ENCODE measurements at regions not wholly inside any gene's neighbourhood (a gene's known extent, or its start where the extent isn't known, plus 50 kb on each side); places are given as distances from the start of the nearest gene placed in this dataset.

DNA sequence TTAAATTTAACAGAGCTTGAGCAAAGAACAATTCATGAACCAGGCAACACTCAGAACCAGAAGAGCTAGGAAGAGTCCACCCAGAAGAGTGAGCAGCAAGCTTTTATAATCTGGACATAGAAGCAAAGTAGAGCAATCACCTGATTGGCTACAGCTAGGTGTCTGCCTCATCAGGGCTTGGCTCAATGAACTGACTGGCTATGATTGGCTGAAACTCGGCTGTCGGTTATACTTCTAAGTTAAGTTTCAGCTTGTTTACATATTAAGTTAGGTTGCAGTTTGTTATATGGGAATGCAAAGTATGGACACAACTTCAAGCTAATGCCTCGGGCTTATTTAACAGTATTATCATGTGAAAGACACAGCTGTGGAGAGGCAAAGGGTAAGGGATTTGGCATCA, 63.2 kb upstream of the NABP1 start:
- Mint-ChIP-seq H3K4me3 (no peak overlapping the region), H3K27me3 (no peaks in the 10 kb centered on the region), H3K36me3 (no peaks in the 10 kb centered on the region), H3K4me1 (ENCODE audit: low read depth in 2 of 2) (peaks cover 27 to 31% of the 10 kb centered on the region in 2 donors), H3K27ac (peak overlapping the region in 1 of 2 donors; percentile 69), H3K9me3 (no peaks in the 10 kb centered on the region)
- DNase-seq (ENCODE audit: low spot score) (no peak), ATAC-seq (no peak)

DNA sequence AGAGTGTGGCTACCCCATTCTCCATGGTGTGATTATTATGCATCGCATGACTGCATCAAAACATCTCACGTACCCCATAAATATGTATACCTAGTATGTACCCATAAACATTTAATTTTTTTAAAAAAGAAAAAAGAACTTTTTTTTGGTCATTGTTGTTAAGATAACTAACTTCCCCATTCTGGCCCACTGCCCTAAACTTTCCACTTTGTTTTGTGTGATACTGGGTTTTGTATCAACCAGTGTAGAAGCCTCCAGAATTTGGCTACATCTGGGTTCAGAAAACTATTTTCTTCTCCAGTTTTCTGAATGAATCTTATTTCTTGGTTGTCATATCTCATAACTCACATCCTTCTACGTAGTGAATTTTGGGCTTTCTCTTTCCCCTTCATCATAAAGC, 62.3 kb upstream of the NABP1 start:
- Mint-ChIP-seq H3K4me3 (no peak overlapping the region), H3K36me3 (no peaks in the 10 kb centered on the region), H3K27ac (peak overlapping the region in 1 of 2 donors; percentile 99), H3K4me1 (ENCODE audit: low read depth in 2 of 2) (peaks cover 33 to 37% of the 10 kb centered on the region in 2 donors), H3K27me3 (no peaks in the 10 kb centered on the region), H3K9me3 (no peaks in the 10 kb centered on the region)
- DNase-seq (ENCODE audit: low spot score), result no peak
- ATAC-seq, result no peak

DNA sequence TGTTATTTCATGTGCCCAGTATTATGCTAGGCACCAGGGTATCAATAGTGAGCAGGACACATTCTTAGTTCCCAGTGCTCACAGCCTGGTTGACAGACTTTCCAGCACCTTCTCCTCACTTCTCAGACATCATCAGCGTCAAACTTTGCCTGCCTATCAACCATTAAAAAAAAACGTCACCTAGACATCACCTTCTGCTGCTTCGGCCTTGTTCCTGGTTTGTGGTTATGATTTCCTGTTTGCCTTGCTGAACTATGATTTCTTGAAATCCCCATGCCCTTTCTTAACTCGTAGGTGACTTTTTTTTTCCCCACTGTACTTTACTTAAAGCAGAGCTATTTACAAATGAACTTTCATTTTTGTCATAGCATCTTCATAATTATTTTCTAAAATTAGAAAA, 60.4 kb upstream of the NABP1 start:
- ATAC-seq, result peak; percentile 89 to 93
- H3K4me3 Mint-ChIP-seq, result peak overlapping the region; percentile 66
- H3K9me3 Mint-ChIP-seq, result peaks cover 3% of the 10 kb centered on the region
- no peaks in the 10 kb centered on the region for H3K36me3 Mint-ChIP-seq
- H3K4me1 Mint-ChIP-seq (ENCODE audit: low read depth in 2 of 2), result peaks cover 44 to 46% of the 10 kb centered on the region in 2 donors
- H3K27me3 Mint-ChIP-seq, result no peaks in the 10 kb centered on the region
- peak overlapping the region; percentile 92 to 99 for H3K27ac Mint-ChIP-seq
- DNase-seq (ENCODE audit: low spot score), result peak; percentile 80

DNA sequence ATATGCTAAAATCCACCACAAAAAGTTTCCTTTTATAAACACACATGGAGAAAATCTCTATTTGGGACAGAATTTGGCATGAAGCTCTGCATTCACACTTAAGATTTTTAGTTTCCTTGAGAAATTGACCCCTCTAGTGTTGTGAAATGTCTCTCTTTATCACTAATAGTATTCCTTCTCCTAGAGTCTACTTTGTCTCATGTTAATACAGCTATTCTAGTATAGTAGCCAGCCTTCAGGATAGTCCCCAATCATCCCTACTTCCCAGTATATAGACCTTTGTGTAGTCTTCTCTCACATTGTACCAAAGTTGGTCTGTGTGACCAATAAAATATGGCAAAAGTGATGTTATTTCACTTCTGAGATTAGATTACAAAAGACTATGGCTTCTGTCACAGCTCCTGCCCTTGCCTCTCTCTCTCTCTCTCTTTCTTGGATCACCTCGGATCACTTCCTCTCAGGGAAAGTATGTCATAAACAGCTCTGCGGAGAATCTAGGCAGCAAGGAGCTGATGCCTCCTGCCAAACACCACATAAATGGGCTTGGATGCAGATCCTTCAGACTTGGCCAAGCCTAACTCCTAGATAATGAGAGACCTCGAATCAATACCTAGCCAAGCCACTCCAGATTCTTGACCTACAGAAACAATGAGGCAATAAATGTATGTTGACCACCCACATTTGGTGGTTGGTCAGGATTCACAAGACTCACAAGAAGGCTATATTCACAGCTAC, 59.7 kb upstream of the NABP1 start:
- Mint-ChIP-seq H3K27me3 (no peaks in the 10 kb centered on the region), H3K4me3 (peak overlapping the region; percentile 66), H3K4me1 (ENCODE audit: low read depth in 2 of 2) (peaks cover 45 to 47% of the 10 kb centered on the region in 2 donors)

DNA sequence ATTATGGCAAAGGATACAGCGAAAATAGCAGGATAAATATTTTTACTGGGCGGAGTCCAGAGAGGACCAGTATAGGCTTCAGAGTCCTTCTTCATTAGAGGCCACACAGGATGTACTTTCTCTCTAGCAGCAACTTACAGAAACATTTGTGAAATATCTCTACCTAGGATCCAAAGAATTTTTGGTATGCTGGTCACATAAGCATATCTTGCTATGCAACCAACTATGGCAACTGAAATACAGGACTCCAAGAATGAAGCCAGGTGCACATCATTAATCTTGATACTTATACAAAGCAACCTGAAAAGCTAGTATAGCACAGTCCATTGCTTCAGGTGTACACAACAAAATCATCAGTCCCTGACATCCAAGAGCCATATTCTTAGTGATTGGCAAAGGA, 59.1 kb upstream of the NABP1 start:
- Mint-ChIP-seq H3K9me3 (peaks cover 3% of the 10 kb centered on the region), H3K4me1 (ENCODE audit: low read depth in 2 of 2) (peaks cover 48% of the 10 kb centered on the region in 2 donors), H3K4me3 (peak overlapping the region; percentile 66), H3K27ac (peak overlapping the region; percentile 92 to 99), H3K27me3 (no peaks in the 10 kb centered on the region), H3K36me3 (peaks cover 2% of the 10 kb centered on the region)
- DNase-seq (ENCODE audit: low spot score), result no peak
- ATAC-seq, result no peak

More for the DNA sequence above, 59.7 kb upstream of the NABP1 start:
- Mint-ChIP-seq H3K27ac (peak overlapping the region; percentile 92 to 99), H3K9me3 (peaks cover 3% of the 10 kb centered on the region), H3K36me3 (no peaks in the 10 kb centered on the region)
- DNase-seq (ENCODE audit: low spot score) (no peak), ATAC-seq (peak in 1 of 2 donors; percentile 52)

DNA sequence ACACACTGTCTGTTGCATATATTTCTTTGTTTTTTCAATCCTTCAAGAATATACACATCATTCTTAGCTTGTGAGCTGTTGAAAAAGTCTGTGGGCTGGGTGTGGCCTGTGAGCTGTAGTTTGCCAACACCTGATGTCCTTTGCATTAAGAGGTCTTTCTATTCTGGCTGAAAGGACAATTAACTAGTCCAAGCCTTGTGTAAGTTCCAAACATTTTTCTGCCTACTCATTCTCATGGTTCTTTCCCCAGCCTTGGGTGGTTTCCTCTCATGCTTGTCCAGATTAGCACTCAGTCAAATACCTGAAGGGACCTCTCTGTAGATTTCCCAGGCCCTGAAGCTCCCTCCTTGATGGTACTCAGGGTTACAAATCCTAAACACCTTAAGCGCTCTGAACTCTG, 57.8 kb upstream of the NABP1 start:
- Mint-ChIP-seq H3K4me3 (peak overlapping the region; percentile 20), H3K4me1 (ENCODE audit: low read depth in 2 of 2) (peaks cover 53 to 57% of the 10 kb centered on the region in 2 donors), H3K36me3 (peaks cover 16% of the 10 kb centered on the region), H3K9me3 (peaks cover 7% of the 10 kb centered on the region), H3K27me3 (no peaks in the 10 kb centered on the region), H3K27ac (peak overlapping the region; percentile 92 to 99)
- DNase-seq (ENCODE audit: low spot score), result no peak
- no peak for ATAC-seq

DNA sequence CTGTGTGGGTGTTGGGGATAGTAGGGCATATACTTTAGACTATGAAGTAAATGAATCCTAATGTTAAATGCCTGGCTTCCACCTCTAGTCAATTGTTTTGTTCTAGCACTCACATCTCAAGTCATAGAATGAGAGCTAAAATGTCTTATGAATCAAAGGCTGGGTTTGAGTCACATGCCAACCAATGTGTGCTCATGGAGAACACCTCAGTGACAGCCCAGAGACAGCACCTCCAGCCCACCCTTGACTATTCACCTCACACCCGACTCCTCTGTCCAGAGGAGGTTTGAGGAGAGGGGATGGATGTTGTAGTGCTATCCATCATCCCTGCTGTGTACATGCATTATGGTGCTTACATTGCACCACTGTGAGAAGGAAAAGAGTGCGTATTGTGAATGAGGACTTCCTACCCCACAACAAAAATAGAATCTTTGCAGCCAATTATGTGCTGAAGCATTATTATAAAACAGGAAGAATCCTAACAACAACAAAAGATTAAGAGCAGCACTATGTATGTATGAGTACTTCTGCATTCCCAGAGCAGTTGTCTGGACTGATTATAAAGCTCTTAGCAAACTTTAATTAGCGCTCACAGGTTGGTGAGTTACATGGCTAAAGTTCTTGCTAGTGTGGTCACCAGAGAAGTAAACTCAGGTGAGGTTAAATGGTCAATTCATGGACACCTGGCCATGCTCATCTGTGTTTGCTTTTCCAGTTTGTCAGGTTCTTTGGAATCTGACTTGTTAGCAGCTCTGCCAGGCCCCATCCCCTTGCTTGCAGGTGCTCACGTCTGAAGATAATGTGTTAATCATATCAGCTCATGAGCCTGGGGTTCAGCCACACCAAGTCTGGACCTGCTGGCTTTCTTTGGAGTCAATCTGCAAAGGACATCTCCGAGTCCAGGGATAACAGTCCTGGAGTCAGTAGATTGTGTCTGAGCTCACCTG, 55.3 kb upstream of the NABP1 start:
- ATAC-seq, result peak in 1 of 2 donors; percentile 54
- Mint-ChIP-seq H3K36me3 (peaks cover 21% of the 10 kb centered on the region), H3K27me3 (no peaks in the 10 kb centered on the region), H3K4me3 (no peak overlapping the region), H3K4me1 (ENCODE audit: low read depth in 2 of 2) (peaks cover 59 to 64% of the 10 kb centered on the region in 2 donors), H3K27ac (peak overlapping the region in 1 of 2 donors; percentile 99), H3K9me3 (peaks cover 10% of the 10 kb centered on the region)
- DNase-seq (ENCODE audit: low spot score), result no peak

DNA sequence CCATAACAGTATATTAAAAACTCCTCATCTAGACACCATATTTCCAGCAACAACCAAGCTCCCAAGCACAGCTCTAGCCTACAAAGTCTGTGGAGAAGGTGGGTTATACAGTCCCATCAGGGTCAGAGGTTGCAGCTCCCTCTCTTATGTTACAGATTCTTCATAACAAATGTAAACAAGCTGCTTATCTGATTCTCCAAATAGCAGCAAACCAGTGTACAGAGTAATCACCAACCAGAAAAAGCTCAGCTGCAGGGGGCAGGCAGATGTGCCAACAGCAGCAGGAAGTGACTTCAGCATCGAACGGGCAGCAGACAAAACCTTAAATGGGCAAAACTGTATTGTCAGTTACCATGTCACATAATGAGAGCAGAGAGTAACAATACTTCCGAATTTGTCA, 52.9 kb upstream of the NABP1 start:
- Mint-ChIP-seq H3K36me3 (peaks cover 21% of the 10 kb centered on the region), H3K4me1 (ENCODE audit: low read depth in 2 of 2) (peaks cover 47 to 52% of the 10 kb centered on the region in 2 donors)

DNA sequence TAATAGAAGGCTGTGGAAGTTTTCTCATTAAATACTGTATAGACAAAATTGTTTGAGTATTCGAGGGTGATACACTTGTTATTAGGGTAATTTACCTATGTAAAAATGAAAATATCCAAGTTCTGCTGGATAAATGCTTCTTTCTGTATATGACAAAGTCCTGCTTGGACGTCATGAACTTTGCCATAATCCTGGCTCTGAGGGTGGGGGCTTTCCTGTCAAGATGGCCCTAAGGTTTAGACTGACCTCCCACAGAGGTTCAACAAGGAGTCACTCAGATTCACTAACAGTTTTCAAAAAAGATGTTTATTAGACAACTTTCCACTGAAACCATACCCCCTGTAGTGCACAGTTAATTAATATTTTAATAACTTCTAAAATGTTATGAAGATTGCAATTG, 52.5 kb upstream of the NABP1 start:
- peaks cover 21% of the 10 kb centered on the region for H3K36me3 Mint-ChIP-seq
- peaks cover 43 to 48% of the 10 kb centered on the region in 2 donors for H3K4me1 Mint-ChIP-seq (ENCODE audit: low read depth in 2 of 2)
- H3K4me3 Mint-ChIP-seq, result peak overlapping the region; percentile 56
- peaks cover 10% of the 10 kb centered on the region for H3K9me3 Mint-ChIP-seq
- ATAC-seq (no peak), DNase-seq (ENCODE audit: low spot score) (no peak)
- H3K27me3 Mint-ChIP-seq, result peaks cover 3 to 6% of the 10 kb centered on the region in 2 donors
- H3K27ac Mint-ChIP-seq, result peak overlapping the region; percentile 83 to 95

More for the DNA sequence above, 52.9 kb upstream of the NABP1 start:
- Mint-ChIP-seq H3K27ac (peak overlapping the region; percentile 83 to 95), H3K9me3 (peaks cover 10% of the 10 kb centered on the region), H3K27me3 (peaks cover 0 to 6% of the 10 kb centered on the region in 2 donors), H3K4me3 (peak overlapping the region; percentile 56)
- DNase-seq (ENCODE audit: low spot score) (peak; percentile 68), ATAC-seq (peak; percentile 83 to 90)

DNA sequence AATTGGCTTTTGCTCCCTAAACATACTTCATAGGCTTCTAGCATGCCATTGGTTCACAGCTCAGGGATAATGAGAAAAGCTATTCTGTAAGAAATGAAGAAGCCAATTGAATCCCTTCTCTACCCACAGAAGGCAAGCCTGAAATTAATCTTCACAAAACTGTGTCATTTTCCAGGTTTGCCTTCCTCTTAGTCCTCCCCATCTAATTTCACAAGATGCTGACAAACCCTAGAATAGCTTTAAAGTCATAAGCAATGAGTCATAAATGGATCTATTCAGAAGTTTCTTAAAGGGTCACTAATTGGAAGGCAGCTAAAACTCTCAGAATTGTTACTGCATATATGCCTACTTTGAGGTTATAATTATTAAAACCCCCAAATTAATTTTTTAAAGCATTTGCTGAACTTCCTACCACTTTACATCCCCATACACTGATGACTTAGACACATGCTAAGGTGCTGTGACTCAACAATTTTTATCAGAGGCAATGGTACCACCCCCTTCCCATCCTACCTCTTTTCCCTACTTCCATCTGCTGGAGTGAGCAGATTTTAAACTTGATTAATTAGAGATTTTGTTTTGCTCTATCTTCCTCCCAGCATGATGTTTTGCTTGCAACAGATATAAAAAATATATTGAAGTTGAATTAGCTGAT, 51.3 kb upstream of the NABP1 start:
- H3K27me3 Mint-ChIP-seq, result peaks cover 6% of the 10 kb centered on the region in 2 donors
- H3K36me3 Mint-ChIP-seq, result peaks cover 21% of the 10 kb centered on the region
- peak overlapping the region; percentile 83 to 95 for H3K27ac Mint-ChIP-seq
- DNase-seq (ENCODE audit: low spot score) (no peak), ATAC-seq (no peak)
- H3K9me3 Mint-ChIP-seq, result peaks cover 7% of the 10 kb centered on the region
- H3K4me1 Mint-ChIP-seq (ENCODE audit: low read depth in 2 of 2), result peaks cover 35 to 38% of the 10 kb centered on the region in 2 donors
- H3K4me3 Mint-ChIP-seq, result peak overlapping the region; percentile 31

DNA sequence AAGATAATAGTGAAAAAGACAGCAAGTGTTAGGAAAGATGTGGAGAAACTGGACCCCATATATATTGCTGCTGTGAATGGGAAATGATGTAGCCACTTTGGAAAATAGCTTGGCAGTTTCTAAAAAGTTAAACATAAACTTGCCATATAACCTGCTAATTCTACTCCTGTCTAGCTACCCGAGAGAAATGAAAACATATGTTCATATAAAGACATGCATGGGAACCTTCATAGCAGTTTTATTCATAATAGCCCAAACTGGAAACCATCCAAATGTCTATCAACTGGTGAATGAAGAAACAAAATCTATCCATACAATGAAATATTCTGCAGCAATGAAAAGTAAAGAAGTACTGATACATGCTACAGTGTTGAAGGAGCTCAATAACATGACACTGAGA, 50.4 kb upstream of the NABP1 start:
- Mint-ChIP-seq H3K27me3 (peaks cover 6% of the 10 kb centered on the region in 2 donors), H3K4me1 (ENCODE audit: low read depth in 2 of 2) (peaks cover 33 to 36% of the 10 kb centered on the region in 2 donors), H3K27ac (peak overlapping the region in 1 of 2 donors; percentile 9)

More for the DNA sequence above, 50.4 kb upstream of the NABP1 start:
- peaks cover 7% of the 10 kb centered on the region for H3K9me3 Mint-ChIP-seq
- H3K4me3 Mint-ChIP-seq, result no peak overlapping the region
- ATAC-seq (no peak), DNase-seq (ENCODE audit: low spot score) (no peak)
- H3K36me3 Mint-ChIP-seq, result peaks cover 21% of the 10 kb centered on the region

All from natural killer cell treated with Interleukin-12 subunit alpha and Interleukin-12 subunit beta and Interleukin-15 and Interleukin-18, amount 100 ng/mL, for 72 hours (primary cell).